Ovary (tissue), 7 donors: ENCODE measurements at regions not wholly inside any gene's neighbourhood (a gene's known extent, or its start where the extent isn't known, plus 50 kb on each side); places are given as distances from the start of the nearest gene placed in this dataset.

Source experiments
- DNase-seq, 5 donors: peaks; one replicate each; pipeline ENCODE4 v3.0.0-alpha.2; 2019 to 2020
- H3K27ac ChIP-seq, 2 donors: fragments of 200-600 bp; one replicate each; pipeline versions ENCODE4 v1.5.1 to v1.8.0; 2019 to 2022
- H3K27me3 ChIP-seq: fragments of 200-600 bp; one replicate; pipeline ENCODE4 v1.8.0; 2022
- H3K36me3 ChIP-seq: fragments of 200-600 bp; sonication (generic); one replicate; pipeline ENCODE4 v1.5.1; 2019
- H3K4me1 ChIP-seq: one replicate; pipeline ENCODE4 v1.8.1; 2013; ENCODE audit warnings: mild to moderate bottlenecking, moderate library complexity; ENCODE audit not compliant: insufficient read depth
- H3K4me3 ChIP-seq: fragments of 200-600 bp; sonication (generic); one replicate; pipeline ENCODE4 v1.5.1; 2017
- H3K9me3 ChIP-seq, 2 donors: fragments of 200-600 bp in 1 of 2; sonication (generic) in 1 of 2; one replicate each; pipeline versions ENCODE4 v1.5.1 to v1.8.1; 2013 to 2019; ENCODE audit warnings: mild to moderate bottlenecking in 1 of 2, moderate library complexity in 1 of 2
- EP300 ChIP-seq: sonication (generic); formaldehyde crosslinking; IDR thresholded peaks from one replicate; pipeline ENCODE4 v1.6.1; 2017; ENCODE audit warnings: antibody characterized with exemption
- POLR2A ChIP-seq: fragments of 450-650 bp; IDR thresholded peaks from one replicate; pipeline ENCODE4 v1.6.1; 2017; ENCODE audit warnings: antibody characterized with exemption, mild to moderate bottlenecking, moderate library complexity
- WGBS, 3 donors: extraction: QIAGEN DNeasy Blood & Tissue Kit in 1 of 3; methylation state at CpG; one replicate each; pipeline versions ENCODE4 v1.1.5 to v1.1.7; 2013 to 2017; 5-methylcytosine and 5-hydroxymethylcytosine counted together
- intact Hi-C, 4 donors: fragments of 100-400 bp; cut with DNase I; formaldehyde crosslinking; loops; one replicate each; pipeline versions ENCODE4 v1.11.0 to v1.15.1; 2022 to 2023
- TF ChIP-seq, protein P1 (sequence below), 3 donors: fragments of 450-650 bp in 2 of 3; fragments of 200-600 bp in 1 of 3; IDR thresholded peaks; one replicate each; pipeline versions ENCODE4 v1.5.1 to v1.8.0; 2016 to 2022; ENCODE audit warnings: antibody characterized with exemption in 3 of 3, mild to moderate bottlenecking in 1 of 3
- donor health status: DM: no; HTN: no; CAD: no; lungs with moderate emphysema.
- donor health status: DM: no; HTN: no; CAD: no.
- donor health status: Bipolar disorder and iron deficiency.
- donor health status: DM: no; HTN: no; CAD: no.
- donor health status: DM: yes; HTN: yes; CAD: no.

DNA sequence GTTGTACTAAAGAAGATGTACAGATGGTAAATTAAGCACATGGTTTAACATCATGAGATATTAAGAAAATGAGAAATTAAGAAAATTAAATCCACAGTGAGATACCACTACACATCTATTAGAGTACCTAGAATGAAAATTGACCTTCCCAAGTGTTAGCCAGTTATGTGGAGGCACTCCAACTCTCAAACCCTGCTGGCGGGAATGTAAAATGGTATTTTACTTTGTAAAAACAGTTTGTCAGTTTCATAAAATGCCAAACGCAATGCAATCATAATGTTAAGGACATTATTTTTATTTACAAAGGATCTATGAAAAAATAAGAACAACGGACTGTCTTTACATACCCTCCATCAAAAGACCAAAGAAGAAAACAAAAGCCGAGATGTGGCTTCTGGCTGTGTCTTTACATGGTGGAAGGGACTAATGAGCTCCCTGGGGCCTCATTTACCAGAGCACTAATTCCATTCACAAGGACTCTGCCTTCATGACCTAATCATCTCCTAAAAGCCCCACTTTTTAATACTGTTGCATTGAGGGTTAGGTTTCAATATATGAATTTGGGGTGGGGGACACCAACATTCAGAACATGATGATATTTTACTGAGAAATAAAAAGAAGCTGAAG, 1178.7 kb downstream of the AACS start:
- Histone ChIP-seq H3K4me1 (no peaks in the 10 kb centered on the region), H3K4me3 (no peak overlapping the region), H3K27ac (no peak overlapping the region), H3K36me3 (no peaks in the 10 kb centered on the region), H3K27me3 (no peaks in the 10 kb centered on the region), H3K9me3 (no peaks in the 10 kb centered on the region)
- intact Hi-C loops: no loop called here
- TF ChIP-seq EP300 (no peak), POLR2A (no peak)
- TF ChIP-seq, protein P1, sequence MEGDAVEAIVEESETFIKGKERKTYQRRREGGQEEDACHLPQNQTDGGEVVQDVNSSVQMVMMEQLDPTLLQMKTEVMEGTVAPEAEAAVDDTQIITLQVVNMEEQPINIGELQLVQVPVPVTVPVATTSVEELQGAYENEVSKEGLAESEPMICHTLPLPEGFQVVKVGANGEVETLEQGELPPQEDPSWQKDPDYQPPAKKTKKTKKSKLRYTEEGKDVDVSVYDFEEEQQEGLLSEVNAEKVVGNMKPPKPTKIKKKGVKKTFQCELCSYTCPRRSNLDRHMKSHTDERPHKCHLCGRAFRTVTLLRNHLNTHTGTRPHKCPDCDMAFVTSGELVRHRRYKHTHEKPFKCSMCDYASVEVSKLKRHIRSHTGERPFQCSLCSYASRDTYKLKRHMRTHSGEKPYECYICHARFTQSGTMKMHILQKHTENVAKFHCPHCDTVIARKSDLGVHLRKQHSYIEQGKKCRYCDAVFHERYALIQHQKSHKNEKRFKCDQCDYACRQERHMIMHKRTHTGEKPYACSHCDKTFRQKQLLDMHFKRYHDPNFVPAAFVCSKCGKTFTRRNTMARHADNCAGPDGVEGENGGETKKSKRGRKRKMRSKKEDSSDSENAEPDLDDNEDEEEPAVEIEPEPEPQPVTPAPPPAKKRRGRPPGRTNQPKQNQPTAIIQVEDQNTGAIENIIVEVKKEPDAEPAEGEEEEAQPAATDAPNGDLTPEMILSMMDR (IDR thresholded peaks at IDR 0.05): no peak
- 65 to 74% (median 74%) methylated on average over 4 of the region's 4 CpGs for WGBS, 3 donors
- DNase-seq: no peak

DNA sequence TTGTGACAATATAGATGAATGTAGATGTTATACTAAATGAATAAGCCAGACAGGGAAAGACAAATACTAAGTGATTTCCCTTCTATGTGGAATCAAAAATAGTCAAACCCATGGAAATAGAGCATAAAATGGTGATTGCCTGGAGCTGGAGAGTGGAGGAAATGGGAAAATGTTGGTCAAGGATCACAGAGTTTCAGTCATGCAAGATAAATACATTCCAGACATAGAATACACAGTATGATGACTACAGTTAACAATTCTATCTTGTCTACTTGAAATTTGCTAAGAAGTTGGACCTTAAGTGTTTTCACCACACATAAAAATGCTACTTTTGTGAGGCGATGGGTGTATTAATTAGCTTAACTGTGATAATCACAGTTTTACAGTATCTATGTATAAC, 1182.7 kb downstream of the AACS start:
- DNase-seq: no peak
- WGBS, 3 donors: 82 to 97% (median 90%) methylated on average over 1 of the region's 1 CpG
- H3K9me3 ChIP-seq: no peaks in the 10 kb centered on the region
- H3K4me3 ChIP-seq: no peak overlapping the region
- no peaks in the 10 kb centered on the region for H3K4me1 ChIP-seq
- no peaks in the 10 kb centered on the region for H3K36me3 ChIP-seq
- intact Hi-C loops: loop anchor here in 1 of 4 donors (5.0 kb wide), 1 partner anchor 366 kb away; no protein-coding TSS in a partner anchor
- no peak overlapping the region for H3K27ac ChIP-seq
- H3K27me3 ChIP-seq: no peaks in the 10 kb centered on the region
- TF ChIP-seq, protein P1 (IDR thresholded peaks at IDR 0.05): no peak
- TF ChIP-seq EP300 (no peak), POLR2A (no peak)

DNA sequence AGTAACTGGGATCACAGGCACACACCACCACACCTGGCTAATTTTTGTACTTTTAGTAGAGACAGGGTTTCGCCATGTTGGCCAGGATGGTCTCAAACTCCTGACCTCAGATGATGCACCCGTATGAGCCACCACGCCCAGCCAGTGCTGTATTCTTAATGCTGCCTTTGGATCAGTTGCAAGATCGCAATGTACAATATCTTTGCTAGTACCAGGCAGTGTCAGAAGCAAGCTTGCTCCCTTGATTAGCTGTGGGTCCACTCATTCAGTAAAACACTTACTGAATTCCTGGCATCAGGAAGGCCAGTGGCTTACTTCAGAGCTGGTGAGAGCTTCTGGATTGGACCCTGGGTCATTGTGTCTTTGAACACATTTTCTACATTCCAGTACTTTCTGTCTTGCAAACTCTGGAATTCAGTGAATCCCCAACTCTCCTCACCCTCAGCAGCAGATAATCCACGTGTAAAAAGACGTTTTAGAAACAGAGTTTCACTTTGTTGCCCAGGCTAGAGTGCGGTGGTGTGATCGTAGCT, 1183.7 kb downstream of the AACS start:
- no peaks in the 10 kb centered on the region for H3K27me3 ChIP-seq
- intact Hi-C loops: loop anchor here in 1 of 4 donors (5.0 kb wide), 1 partner anchor 367 kb away; no protein-coding TSS in a partner anchor
- no peaks in the 10 kb centered on the region for H3K36me3 ChIP-seq
- no peaks in the 10 kb centered on the region for H3K4me1 ChIP-seq
- H3K9me3 ChIP-seq: no peaks in the 10 kb centered on the region
- no peak overlapping the region for H3K4me3 ChIP-seq
- 71 to 77% (median 72%) methylated on average over 8 of the region's 8 CpGs for WGBS, 3 donors
- H3K27ac ChIP-seq: no peak overlapping the region
- DNase-seq: no peak
- TF ChIP-seq EP300: no peak
- TF ChIP-seq, protein P1 (IDR thresholded peaks at IDR 0.05): no peak
- no peak for TF ChIP-seq POLR2A

DNA sequence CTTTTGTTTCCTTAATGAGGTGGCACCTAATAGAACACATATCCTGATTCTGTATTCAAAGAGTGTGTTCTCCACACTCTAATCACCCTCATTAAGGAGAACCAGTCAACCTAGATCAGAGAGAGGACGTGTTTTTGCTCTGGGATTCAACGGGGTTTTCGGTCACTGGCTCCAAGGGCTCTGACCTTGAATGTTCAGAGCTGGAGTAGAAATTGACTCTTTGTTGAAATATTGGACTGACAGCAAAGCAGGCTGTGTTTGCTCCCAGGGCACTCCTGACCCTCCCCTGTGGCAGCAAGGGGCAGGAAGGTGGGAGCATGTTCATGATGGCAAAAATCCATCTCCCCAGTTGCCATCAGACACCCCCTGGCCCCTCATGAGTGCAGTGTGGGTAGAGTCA, 1193.0 kb downstream of the AACS start:
- Histone ChIP-seq H3K4me1 (no peaks in the 10 kb centered on the region), H3K9me3 (no peaks in the 10 kb centered on the region), H3K27ac (no peak overlapping the region), H3K36me3 (no peaks in the 10 kb centered on the region), H3K27me3 (no peaks in the 10 kb centered on the region), H3K4me3 (no peak overlapping the region)
- DNase-seq: no peak
- intact Hi-C loops: no loop called here
- TF ChIP-seq, protein P1 (IDR thresholded peaks at IDR 0.05): no peak
- TF ChIP-seq POLR2A (no peak), EP300 (no peak)
- 56 to 68% (median 59%) methylated on average over 3 of the region's 3 CpGs for WGBS, 3 donors
